ENCODE measurements at regions not wholly inside any gene's neighbourhood (a gene's known extent, or its start where the extent isn't known, plus 50 kb on each side); places are given as distances from the start of the nearest gene placed in this dataset.

DNA sequence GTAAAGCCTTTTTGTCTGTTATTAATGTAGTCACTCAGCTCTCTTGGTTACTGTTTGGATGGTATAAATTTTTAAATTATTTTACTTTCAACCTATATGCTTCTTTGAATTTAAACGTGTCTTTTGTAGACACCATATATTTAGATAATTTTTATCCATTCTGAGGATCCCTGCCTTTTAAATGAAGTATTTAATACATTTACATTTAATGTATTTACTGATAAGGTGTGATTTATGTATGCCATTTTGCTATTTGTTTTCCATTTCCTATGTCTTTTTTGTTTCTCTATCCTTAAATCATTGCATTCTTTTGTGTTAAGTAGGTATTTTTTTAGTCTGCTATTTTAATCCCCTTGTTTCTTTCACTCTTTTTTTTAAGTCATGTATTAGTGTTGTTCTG, 238.0 kb downstream of the RAB28 start:
- TF ChIP-seq ZNF140 (tag by site-specific recombination; IDR thresholded peaks at IDR 0.05): no peak
- TF ChIP-seq CTCF (tag by site-specific recombination; IDR thresholded peaks at IDR 0.05): no peak
- TF ChIP-seq, protein P1, sequence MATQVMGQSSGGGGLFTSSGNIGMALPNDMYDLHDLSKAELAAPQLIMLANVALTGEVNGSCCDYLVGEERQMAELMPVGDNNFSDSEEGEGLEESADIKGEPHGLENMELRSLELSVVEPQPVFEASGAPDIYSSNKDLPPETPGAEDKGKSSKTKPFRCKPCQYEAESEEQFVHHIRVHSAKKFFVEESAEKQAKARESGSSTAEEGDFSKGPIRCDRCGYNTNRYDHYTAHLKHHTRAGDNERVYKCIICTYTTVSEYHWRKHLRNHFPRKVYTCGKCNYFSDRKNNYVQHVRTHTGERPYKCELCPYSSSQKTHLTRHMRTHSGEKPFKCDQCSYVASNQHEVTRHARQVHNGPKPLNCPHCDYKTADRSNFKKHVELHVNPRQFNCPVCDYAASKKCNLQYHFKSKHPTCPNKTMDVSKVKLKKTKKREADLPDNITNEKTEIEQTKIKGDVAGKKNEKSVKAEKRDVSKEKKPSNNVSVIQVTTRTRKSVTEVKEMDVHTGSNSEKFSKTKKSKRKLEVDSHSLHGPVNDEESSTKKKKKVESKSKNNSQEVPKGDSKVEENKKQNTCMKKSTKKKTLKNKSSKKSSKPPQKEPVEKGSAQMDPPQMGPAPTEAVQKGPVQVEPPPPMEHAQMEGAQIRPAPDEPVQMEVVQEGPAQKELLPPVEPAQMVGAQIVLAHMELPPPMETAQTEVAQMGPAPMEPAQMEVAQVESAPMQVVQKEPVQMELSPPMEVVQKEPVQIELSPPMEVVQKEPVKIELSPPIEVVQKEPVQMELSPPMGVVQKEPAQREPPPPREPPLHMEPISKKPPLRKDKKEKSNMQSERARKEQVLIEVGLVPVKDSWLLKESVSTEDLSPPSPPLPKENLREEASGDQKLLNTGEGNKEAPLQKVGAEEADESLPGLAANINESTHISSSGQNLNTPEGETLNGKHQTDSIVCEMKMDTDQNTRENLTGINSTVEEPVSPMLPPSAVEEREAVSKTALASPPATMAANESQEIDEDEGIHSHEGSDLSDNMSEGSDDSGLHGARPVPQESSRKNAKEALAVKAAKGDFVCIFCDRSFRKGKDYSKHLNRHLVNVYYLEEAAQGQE (tag by site-specific recombination; IDR thresholded peaks at IDR 0.05): no peak
- no peak for TF ChIP-seq ZNF324 (tag by site-specific recombination; IDR thresholded peaks at IDR 0.05)
- no peak for TF ChIP-seq ZNF133 (tag by site-specific recombination; IDR thresholded peaks at IDR 0.05)
- TF ChIP-seq BCL11A (tag by site-specific recombination; IDR thresholded peaks at IDR 0.05; ENCODE audit: low read depth): no peak
- TF ChIP-seq ZNF843 (tag by site-specific recombination; IDR thresholded peaks at IDR 0.05): no peak
